Thymus (tissue), 11 donors: ENCODE measurements at regions not wholly inside any gene's neighbourhood (a gene's known extent, or its start where the extent isn't known, plus 50 kb on each side); places are given as distances from the start of the nearest gene placed in this dataset.

Experiments
- DNase-seq, 9 donors: peaks; one replicate each; pipeline ENCODE4 v3.0.0-alpha.2; 2013; ENCODE audit warnings: low spot score in 9 of 9, low read depth in 6 of 9, missing footprints in 1 of 9
- H3K27ac ChIP-seq, 2 donors: one replicate each; pipeline ENCODE4 v1.5.1; 2013; ENCODE audit warnings: control low read depth in 1 of 2, low read depth in 1 of 2, low read length in 1 of 2, mild to moderate bottlenecking in 1 of 2, moderate library complexity in 1 of 2
- H3K27me3 ChIP-seq, 2 donors: one replicate each; pipeline ENCODE4 v1.5.1; 2013; ENCODE audit warnings: low read length in 1 of 2; ENCODE audit not compliant: control insufficient read depth in 2 of 2, insufficient read depth in 1 of 2
- H3K36me3 ChIP-seq, 2 donors: one replicate each; pipeline ENCODE4 v1.5.1; 2013; ENCODE audit warnings: low read length in 1 of 2, mild to moderate bottlenecking in 1 of 2, moderate library complexity in 1 of 2; ENCODE audit not compliant: control insufficient read depth in 2 of 2, insufficient read depth in 2 of 2
- H3K4me1 ChIP-seq, 2 donors: one replicate each; pipeline ENCODE4 v1.5.1; 2013; ENCODE audit warnings: low read length in 2 of 2; ENCODE audit not compliant: control insufficient read depth in 2 of 2, insufficient read depth in 2 of 2
- H3K4me3 ChIP-seq, 2 donors: one replicate each; pipeline ENCODE4 v1.5.1; 2013; ENCODE audit warnings: low read length in 2 of 2, control low read depth in 1 of 2, mild to moderate bottlenecking in 1 of 2
- H3K9me3 ChIP-seq, 2 donors: one replicate each; pipeline ENCODE4 v1.5.1; 2013; ENCODE audit warnings: low read length in 1 of 2, mild to moderate bottlenecking in 1 of 2; ENCODE audit not compliant: control insufficient read depth in 2 of 2, insufficient read depth in 1 of 2
- WGBS: extraction: QIAGEN DNeasy Blood & Tissue Kit; methylation state at CpG from one replicate; pipeline ENCODE4 v1.1.7; 2013; 5-methylcytosine and 5-hydroxymethylcytosine counted together
- donor health status: healthy.

DNA sequence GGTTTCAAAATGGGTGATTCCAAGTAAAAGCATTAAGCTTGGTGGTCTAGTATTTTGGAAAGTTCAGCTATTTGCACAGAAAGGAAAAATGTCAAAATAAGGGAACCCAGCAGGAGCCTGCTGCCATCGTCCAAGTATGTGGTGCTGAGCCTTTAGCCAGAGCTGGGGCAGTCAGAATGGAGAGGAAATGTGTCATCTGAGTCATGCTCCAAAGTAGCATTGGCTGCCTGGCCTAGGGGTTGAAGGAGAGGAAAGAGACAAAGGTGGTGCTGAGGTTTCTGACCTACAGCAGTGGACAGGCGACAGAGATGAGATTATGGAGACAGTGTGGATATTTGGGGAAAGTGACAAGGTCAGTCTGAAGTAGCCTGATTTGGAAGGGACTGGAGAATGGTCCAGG is 103.9 kb downstream of the PLCE1 start:
- H3K27ac ChIP-seq, result no peak overlapping the region
- H3K27me3 ChIP-seq, result no peaks in the 10 kb centered on the region
- no peak overlapping the region for H3K4me3 ChIP-seq
- no peak for DNase-seq
- H3K9me3 ChIP-seq, result no peaks in the 10 kb centered on the region
- WGBS, result 90% methylated on average over 2 of the region's 2 CpGs
- H3K36me3 ChIP-seq, result no peaks in the 10 kb centered on the region
- H3K4me1 ChIP-seq, result no peaks in the 10 kb centered on the region

- WGBS, result 70% methylated on average over 3 of the region's 3 CpGs
These were observed 105.2 kb downstream of the PLCE1 start for GRCh38 chr10:94098896-94099295.

DNA sequence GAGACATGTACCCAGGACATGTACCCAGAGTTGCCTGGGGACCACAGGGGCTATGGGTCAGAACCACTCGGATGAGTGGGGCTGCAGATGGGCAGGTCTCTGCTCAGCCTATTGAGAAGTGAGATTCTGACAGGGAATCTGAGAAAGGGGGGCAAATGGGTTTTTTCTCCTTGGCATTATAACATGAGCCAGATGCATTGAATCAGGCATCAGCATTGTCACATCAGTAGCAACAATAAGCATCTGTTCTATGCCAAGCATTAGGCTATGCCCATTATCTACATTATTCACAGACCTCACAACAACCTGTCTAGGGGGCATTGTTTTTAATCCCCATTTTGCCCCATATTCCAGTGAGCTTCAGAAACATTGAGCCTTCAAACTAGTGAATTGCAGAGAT is 108.2 kb downstream of the PLCE1 start:
- Histone ChIP-seq H3K9me3 (no peaks in the 10 kb centered on the region), H3K4me3 (no peak overlapping the region), H3K36me3 (no peaks in the 10 kb centered on the region), H3K27ac (no peak overlapping the region), H3K4me1 (no peaks in the 10 kb centered on the region), H3K27me3 (no peaks in the 10 kb centered on the region)
- DNase-seq, result no peak
- WGBS, result 90% methylated on average over 1 of the region's 1 CpG

More at GRCh38 chr10:94098896-94099295, 105.2 kb downstream of the PLCE1 start:
- H3K36me3 ChIP-seq, result no peaks in the 10 kb centered on the region
- H3K27ac ChIP-seq, result no peak overlapping the region
- H3K4me3 ChIP-seq, result no peak overlapping the region
- no peak for DNase-seq
- no peaks in the 10 kb centered on the region for H3K4me1 ChIP-seq
- H3K9me3 ChIP-seq, result no peaks in the 10 kb centered on the region
- H3K27me3 ChIP-seq, result no peaks in the 10 kb centered on the region

GRCh38 chr10:94102436-94102835 is 108.7 kb downstream of the PLCE1 start:
- Histone ChIP-seq H3K27me3 (no peaks in the 10 kb centered on the region), H3K27ac (no peak overlapping the region), H3K9me3 (no peaks in the 10 kb centered on the region), H3K4me1 (no peaks in the 10 kb centered on the region), H3K36me3 (no peaks in the 10 kb centered on the region), H3K4me3 (no peak overlapping the region)
- DNase-seq, result no peak
- WGBS, result 88% methylated on average over 5 of the region's 5 CpGs

GRCh38 chr10:94103192-94103591 is 109.5 kb downstream of the PLCE1 start:
- no peak overlapping the region for H3K27ac ChIP-seq
- WGBS, result 85% methylated on average over 2 of the region's 2 CpGs
- no peaks in the 10 kb centered on the region for H3K9me3 ChIP-seq
- no peak overlapping the region for H3K4me3 ChIP-seq
- DNase-seq, result no peak
- no peaks in the 10 kb centered on the region for H3K27me3 ChIP-seq
- H3K36me3 ChIP-seq, result no peaks in the 10 kb centered on the region
- H3K4me1 ChIP-seq, result no peaks in the 10 kb centered on the region

GRCh38 chr10:94103801-94104221 is 110.1 kb downstream of the PLCE1 start:
- H3K27me3 ChIP-seq, result no peaks in the 10 kb centered on the region
- no peak overlapping the region for H3K27ac ChIP-seq
- no peaks in the 10 kb centered on the region for H3K9me3 ChIP-seq
- DNase-seq, result no peak
- no peak overlapping the region for H3K4me3 ChIP-seq
- no peaks in the 10 kb centered on the region for H3K36me3 ChIP-seq
- H3K4me1 ChIP-seq, result no peaks in the 10 kb centered on the region
- 79% methylated on average over 4 of the region's 4 CpGs for WGBS

DNA sequence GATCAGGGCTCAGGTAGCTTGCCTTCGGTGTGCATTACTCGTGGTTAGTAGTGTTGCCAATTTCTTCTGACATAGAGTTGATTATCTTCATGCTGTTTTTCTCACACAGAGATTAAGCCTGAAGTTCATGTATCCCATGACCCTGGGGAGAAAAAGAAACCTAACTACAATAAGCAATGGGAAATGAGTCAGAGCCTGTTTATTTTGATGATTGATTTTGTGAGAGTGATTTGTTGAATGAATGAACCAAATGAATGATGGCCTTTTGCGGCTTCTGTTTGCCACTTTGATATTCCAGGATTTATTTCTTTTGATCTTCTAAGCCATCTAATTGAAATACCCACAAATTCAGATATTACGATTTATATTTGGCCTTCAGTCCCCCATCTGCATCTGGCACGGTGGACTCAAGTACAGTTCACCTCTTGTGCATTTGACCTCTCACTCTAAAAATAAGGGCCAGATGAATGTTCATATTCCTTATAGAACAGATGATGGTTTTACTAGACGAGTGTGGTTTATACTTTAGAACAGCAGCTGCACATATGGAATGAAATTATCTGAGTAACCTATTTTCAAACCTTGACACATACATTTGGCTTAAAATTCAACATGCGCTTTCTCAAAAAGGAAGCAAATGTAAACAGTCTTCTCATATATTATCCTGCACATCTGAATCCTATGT is 110.7 kb downstream of the PLCE1 start:
- H3K9me3 ChIP-seq, result no peaks in the 10 kb centered on the region
- no peaks in the 10 kb centered on the region for H3K27me3 ChIP-seq
- 91% methylated on average over 7 of the region's 7 CpGs for WGBS
- H3K36me3 ChIP-seq, result no peaks in the 10 kb centered on the region
- no peak for DNase-seq
- no peak overlapping the region for H3K27ac ChIP-seq
- no peaks in the 10 kb centered on the region for H3K4me1 ChIP-seq
- no peak overlapping the region for H3K4me3 ChIP-seq

GRCh38 chr10:94105226-94105625 is 111.5 kb downstream of the PLCE1 start:
- H3K9me3 ChIP-seq, result no peaks in the 10 kb centered on the region
- H3K4me1 ChIP-seq, result no peaks in the 10 kb centered on the region
- no peaks in the 10 kb centered on the region for H3K36me3 ChIP-seq
- no peak overlapping the region for H3K4me3 ChIP-seq
- 84% methylated on average over 3 of the region's 3 CpGs for WGBS
- no peaks in the 10 kb centered on the region for H3K27me3 ChIP-seq
- DNase-seq, result no peak
- H3K27ac ChIP-seq, result no peak overlapping the region

- Histone ChIP-seq H3K9me3 (no peaks in the 10 kb centered on the region), H3K27me3 (no peaks in the 10 kb centered on the region), H3K27ac (no peak overlapping the region), H3K36me3 (no peaks in the 10 kb centered on the region), H3K4me3 (no peak overlapping the region), H3K4me1 (no peaks in the 10 kb centered on the region)
- no peak for DNase-seq
- WGBS, result 40% methylated on average over 2 of the region's 2 CpGs
These were observed 113.5 kb downstream of the PLCE1 start for GRCh38 chr10:94107191-94107590.
